K562 (cell line): ENCODE measurements at regions not wholly inside any gene's neighbourhood (a gene's known extent, or its start where the extent isn't known, plus 50 kb on each side); places are given as distances from the start of the nearest gene placed in this dataset.

Experiments used
- ATAC-seq: fragments of 200-7000 bp; cut with Tn5 transposase; 3 replicates; pipeline ENCODE4 v1.9.1; 2020; ENCODE audit warnings: moderate library complexity
- BruUV-seq: library from RNA; stranded (reverse); fragments of 400-500 nt; replicated peaks from 2 replicates; lab custom pipeline; 2021; lab: Mats Ljungman, UMichigan
- CTCF ChIA-PET: fragments of 300-600 bp; formaldehyde crosslinking; extraction: SDS; loops from one replicate; lab custom pipeline; 2021; ENCODE audit warnings: low intra/inter-chr PET ratio; lab: Yijun Ruan, JAX
- POLR2A ChIA-PET: fragments of 300-600, 350-650 bp; sonication (Branson Sonifier 250); formaldehyde crosslinking; extraction: SDS; loops from one replicate; lab custom pipeline; 2021; ENCODE audit warnings: antibody characterized with exemption, inconsistent platforms; lab: Yijun Ruan, JAX
- DNase-seq, 4 experiments: peaks; one replicate each; pipeline versions ENCODE4 v3.0.0 to v3.0.0-alpha.2; 2011 to 2018; ENCODE audit warnings: low spot score in 3 of 4, mixed read lengths in 3 of 4; ENCODE audit errors: extremely low read depth in 1 of 4
- FAIRE-seq: peaks from 2 replicates; lab custom pipeline; 2011; peaks lifted over from hg19 to GRCh38; lab: Jason Lieb, UNC
- H2AFZ ChIP-seq: 2 replicates; pipeline ENCODE4 v1.6.0; 2011; ENCODE audit warnings: low read depth, low read length, control low read depth, inconsistent platforms
- H3K27ac ChIP-seq: fragments of 200-600 bp; 3 replicates; pipeline ENCODE4 v1.8.0; 2011; ENCODE audit warnings: low read depth, mild to moderate bottlenecking, control low read depth, inconsistent platforms, low read length, moderate library complexity, mixed read lengths; ENCODE audit errors: extremely low read depth
- H3K27me3 ChIP-seq, 2 experiments: fragments of 300-600 bp in 1 of 2; 2 replicates in 1 of 2; 3 replicates in 1 of 2; pipeline versions ENCODE4 v1.6.0 to v1.8.0; 2011; ENCODE audit warnings: inconsistent platforms in 2 of 2, low read length in 2 of 2, mild to moderate bottlenecking in 1 of 2, mixed read lengths in 1 of 2, moderate library complexity in 1 of 2; ENCODE audit not compliant: control insufficient read depth in 2 of 2, insufficient read depth in 2 of 2
- H3K36me3 ChIP-seq: fragments of 300-600 bp; 3 replicates; pipeline ENCODE4 v1.8.0; 2011; ENCODE audit warnings: mild to moderate bottlenecking, low read length, inconsistent platforms; ENCODE audit not compliant: control insufficient read depth, insufficient read depth
- H3K4me1 ChIP-seq, 2 experiments: fragments of 200-600 bp in 1 of 2; replicated peaks in 1 of 2; 2 replicates in 1 of 2; 3 replicates in 1 of 2; pipeline versions ENCODE4 v1.5.1 to v1.8.0; 2011; ENCODE audit warnings: inconsistent platforms in 2 of 2, low read length in 2 of 2, mild to moderate bottlenecking in 1 of 2, mixed read lengths in 1 of 2, moderate library complexity in 1 of 2; ENCODE audit not compliant: control insufficient read depth in 2 of 2, insufficient read depth in 2 of 2
- H3K4me2 ChIP-seq: 2 replicates; pipeline ENCODE4 v1.6.1; 2011; ENCODE audit warnings: low read length, control low read depth, inconsistent platforms, mixed read lengths; ENCODE audit not compliant: insufficient read depth
- H3K4me3 ChIP-seq: fragments of 200-600 bp; sonication (generic), shearing (Covaris generic); 2 replicates; pipeline ENCODE4 v1.5.1; 2016; ENCODE audit warnings: control low read depth, inconsistent platforms
- H3K79me2 ChIP-seq: fragments of 200-600 bp; 3 replicates; pipeline ENCODE4 v1.8.0; 2011; ENCODE audit warnings: low read length, inconsistent platforms; ENCODE audit not compliant: control insufficient read depth, insufficient read depth
- H3K9ac ChIP-seq, 2 experiments: 2 replicates each; pipeline versions ENCODE4 v1.6.0 to v1.6.1; 2011; ENCODE audit warnings: low read depth in 2 of 2, low read length in 2 of 2, control low read depth in 1 of 2, inconsistent platforms in 1 of 2, mild to moderate bottlenecking in 1 of 2, mixed read lengths in 1 of 2; ENCODE audit not compliant: insufficient read depth in 1 of 2
- H3K9me1 ChIP-seq: one replicate; pipeline ENCODE4 v1.6.0; 2011; ENCODE audit warnings: inconsistent platforms, mild to moderate bottlenecking, low read length, moderate library complexity; ENCODE audit not compliant: control insufficient read depth, insufficient read depth
- H3K9me3 ChIP-seq: replicated peaks from 2 replicates; pipeline ENCODE4 v1.5.1; 2011; ENCODE audit warnings: low read depth, low read length, inconsistent platforms; ENCODE audit not compliant: control insufficient read depth, insufficient read depth
- H4K20me1 ChIP-seq: replicated peaks from 2 replicates; pipeline ENCODE4 v1.6.1; 2011; ENCODE audit warnings: low read length, inconsistent platforms, mixed read lengths; ENCODE audit not compliant: control insufficient read depth, insufficient read depth
- ARID1B ChIP-seq: fragments of 450-650 bp; IDR thresholded peaks from 2 replicates; pipeline ENCODE4 v1.6.1; 2016; ENCODE audit warnings: antibody characterized with exemption, mild to moderate bottlenecking, inconsistent platforms
- CBFB ChIP-seq: sonication (generic); formaldehyde crosslinking; IDR thresholded peaks from 2 replicates; pipeline ENCODE4 v1.4.0; 2020; ENCODE audit warnings: mild to moderate bottlenecking, missing genetic modification reagents
- CHD2 ChIP-seq: IDR thresholded peaks from 2 replicates; pipeline ENCODE4 v1.6.1; 2011; ENCODE audit warnings: low read depth, low read length
- HMG20A ChIP-seq: fragments of 450-650 bp; formaldehyde crosslinking; conservative IDR thresholded peaks from 2 replicates; pipeline ENCODE4 v1.4.0; 2020; ENCODE audit warnings: mild to moderate bottlenecking, mixed read lengths
- JUND ChIP-seq, 2 experiments: IDR thresholded peaks; 2 replicates in 1 of 2; 3 replicates in 1 of 2; pipeline ENCODE4 v1.6.1; 2011; ENCODE audit warnings: borderline replicate concordance in 2 of 2, low read depth in 2 of 2, low read length in 2 of 2, improper control_type of control experiment in 1 of 2, missing biosample characterization in 1 of 2, missing genetic modification characterization in 1 of 2, missing genetic modification reagents in 1 of 2
- KLF1 ChIP-seq: fragments of 450-650 bp; IDR thresholded peaks from 2 replicates; pipeline ENCODE4 v1.6.1; 2016; ENCODE audit warnings: missing genetic modification characterization, missing compliant biosample characterization
- MAFK ChIP-seq: IDR thresholded peaks from 2 replicates; pipeline ENCODE4 v1.6.1; 2011; ENCODE audit warnings: low read length, improper control_type of control experiment
- MIER1 ChIP-seq: fragments of 450-650 bp; IDR thresholded peaks from 2 replicates; pipeline ENCODE4 v1.6.1; 2016; ENCODE audit warnings: antibody characterized with exemption, mild to moderate bottlenecking, low read depth
- NUFIP1 ChIP-seq: fragments of 450-650 bp; IDR thresholded peaks from 2 replicates; pipeline ENCODE4 v1.6.1; 2018; ENCODE audit not compliant: partially characterized antibody
- PTRF ChIP-seq: fragments of 450-650 bp; IDR thresholded peaks from 2 replicates; pipeline ENCODE4 v1.6.1; 2016; ENCODE audit warnings: mild to moderate bottlenecking, missing genetic modification characterization, missing compliant biosample characterization
- PURB ChIP-seq: sonication (generic); formaldehyde crosslinking; IDR thresholded peaks from 2 replicates; pipeline ENCODE4 v1.9.0; 2021; ENCODE audit warnings: low read depth, mild to moderate bottlenecking, missing genetic modification reagents
- SP2 ChIP-seq: IDR thresholded peaks from 2 replicates; pipeline ENCODE4 v1.6.1; 2011; ENCODE audit warnings: mild to moderate bottlenecking, low read depth, low read length, moderate library complexity; ENCODE audit not compliant: poor library complexity, severe bottlenecking; ENCODE audit errors: extremely low read depth
- ZBTB2 ChIP-seq: fragments of 450-650 bp; IDR thresholded peaks from 2 replicates; pipeline ENCODE4 v1.6.1; 2016; ENCODE audit warnings: antibody characterized with exemption
- ZNF146 ChIP-seq: IDR thresholded peaks from one replicate; pipeline ENCODE4 v1.6.1; 2018; ENCODE audit warnings: missing compliant biosample characterization; ENCODE audit not compliant: unreplicated experiment
- ZNF316 ChIP-seq: fragments of 450-650 bp; IDR thresholded peaks from 2 replicates; pipeline ENCODE4 v1.6.1; 2016
- ZNF584 ChIP-seq: fragments of 200-800 bp; sonication (Bioruptor generic); IDR thresholded peaks from 2 replicates; pipeline ENCODE4 v1.6.1; 2016; ENCODE audit warnings: low read depth, mild to moderate bottlenecking, missing genetic modification characterization, missing compliant biosample characterization
- ZNF586 ChIP-seq: fragments of 450-650 bp; formaldehyde crosslinking; conservative IDR thresholded peaks from 2 replicates; pipeline ENCODE4 v1.4.0; 2020; ENCODE audit warnings: mild to moderate bottlenecking, moderate library complexity
- ZNF696 ChIP-seq: fragments of 250-450 bp; sonication (Bioruptor Pico); conservative IDR thresholded peaks from 2 replicates; pipeline ENCODE4 v1.4.0; 2020; ENCODE audit warnings: mild to moderate bottlenecking, moderate library complexity
- ZNF79 ChIP-seq: fragments of 250-450 bp; sonication (Bioruptor Pico); IDR thresholded peaks from 2 replicates; pipeline ENCODE4 v1.4.0; 2020; ENCODE audit warnings: low read depth, mild to moderate bottlenecking, moderate library complexity
- WGBS: fragments of 100-300 bp; shearing (Covaris generic); methylation state at CpG from one replicate; pipeline ENCODE4 v1.1.6; 2016; ENCODE audit warnings: low coverage, mixed read lengths; ENCODE audit not compliant: insufficient coverage; ENCODE audit errors: missing lambda C conversion rate; 5-methylcytosine and 5-hydroxymethylcytosine counted together
- in situ Hi-C: fragments of 300-500 bp; cut with MboI; formaldehyde crosslinking; loops from 4 replicates; pipeline ENCODE4 v1.15.0; 2018; ENCODE audit warnings: inconsistent platforms, mixed read lengths
- intact Hi-C: fragments of 100-400 bp; cut with micrococcal nuclease; formaldehyde crosslinking; loops from 2 replicates; pipeline ENCODE4 v1.14.2; 2022
- TF ChIP-seq, protein P1 (sequence below): conservative IDR thresholded peaks from 2 replicates; pipeline ENCODE4 v1.6.1; 2011; ENCODE audit warnings: low read depth, mild to moderate bottlenecking, low read length; ENCODE audit not compliant: control insufficient read depth

DNA sequence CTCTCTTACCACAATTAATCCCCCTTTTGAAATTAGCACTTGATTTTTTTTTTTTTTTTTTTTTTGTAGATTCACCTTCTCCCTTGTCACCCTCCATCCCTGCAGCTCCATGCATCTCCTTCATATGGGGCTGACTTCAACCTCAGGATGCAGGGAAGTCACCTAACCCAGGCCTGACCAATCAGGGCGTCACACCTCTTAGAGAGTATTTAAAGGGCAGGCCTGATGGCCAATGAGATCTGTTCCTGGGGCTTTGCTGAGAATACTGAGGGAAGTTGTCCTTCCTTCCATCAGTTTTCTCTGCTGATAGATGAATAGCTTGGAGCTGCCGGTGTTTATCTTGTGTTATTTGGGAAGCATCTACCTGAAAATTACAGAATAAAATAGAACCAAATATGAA lies 1104.7 kb upstream of the TMEM132C start (continued):
- TF ChIP-seq ZBTB2 (no peak), ZNF146 (CRISPR knock-in tag) (no peak), SP2 (peak; percentile 37), ZNF316 (no peak), ARID1B (no peak), PTRF (tag) (no peak), CHD2 (peak; percentile 22; the same call in 1 of the 2 replicates), ZNF586 (no peak)

DNA sequence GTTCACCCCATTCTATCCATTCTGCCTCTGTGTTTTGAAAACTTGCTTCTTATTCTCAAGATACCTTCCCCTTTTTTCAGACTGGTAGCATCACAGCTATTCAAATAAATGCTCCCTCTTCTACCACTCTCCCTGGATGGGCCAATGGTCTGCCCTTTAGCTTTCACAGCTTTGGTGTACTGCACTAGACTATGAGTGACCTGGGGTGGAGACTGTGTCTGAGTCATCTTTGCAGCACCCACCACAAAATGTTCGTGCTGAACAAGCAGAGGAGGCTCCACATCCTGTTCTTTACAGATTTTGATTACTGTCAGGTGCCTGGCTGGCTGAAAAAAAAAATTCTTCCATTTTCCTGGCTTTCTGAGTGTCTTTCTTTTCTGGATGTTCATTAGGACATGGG lies 1104.1 kb upstream of the TMEM132C start:
- H3K27me3 ChIP-seq = no peaks in the 10 kb centered on the region
- WGBS = 0% methylated on average over 1 of the region's 1 CpG
- CTCF ChIA-PET = no interaction called here
- ATAC-seq (peak; percentile 55), DNase-seq (peak; percentile 22 to 79 (median 42)), FAIRE-seq (peak; percentile 81)
- peak overlapping the region; percentile 17 for H3K4me2 ChIP-seq
- peak overlapping the region; percentile 44; the same call in 2 of the 3 replicates for H3K27ac ChIP-seq
- in situ Hi-C loops (no loop called here), intact Hi-C loops (loop anchor here (5.0 kb wide), 1 partner anchor 119 kb away; no protein-coding TSS in a partner anchor)
- H3K4me1 ChIP-seq = peaks cover 16 to 39% of the 10 kb centered on the region in 2 experiments
- H2AFZ ChIP-seq = no peak overlapping the region
- no peaks in the 10 kb centered on the region for H3K9me3 ChIP-seq
- H3K9me1 ChIP-seq = no peaks in the 10 kb centered on the region
- H3K36me3 ChIP-seq = peaks cover 27% of the 10 kb centered on the region
- POLR2A ChIA-PET = interaction anchor here (0.6 to 1.3 kb wide), 6 partner anchors 9 to 1798 kb away, joined by 3 to 5 read pairs (median 4); no protein-coding TSS in a partner anchor
- BruUV-seq = no TSS peak
- H4K20me1 ChIP-seq = no peaks in the 10 kb centered on the region
- H3K9ac ChIP-seq = no peak overlapping the region
- H3K4me3 ChIP-seq = no peak overlapping the region
- peaks cover 34% of the 10 kb centered on the region for H3K79me2 ChIP-seq
- no peak for TF ChIP-seq KLF1 (tag)
- TF ChIP-seq PURB (CRISPR knock-in tag) = no peak
- no peak for TF ChIP-seq ZNF79 (CRISPR knock-in tag)
- no peak for TF ChIP-seq CBFB (CRISPR knock-in tag)
- 0 out of 2 replicates have a peak, but pooled peaks have one; percentile 23 for TF ChIP-seq MAFK
- TF ChIP-seq, protein P1, sequence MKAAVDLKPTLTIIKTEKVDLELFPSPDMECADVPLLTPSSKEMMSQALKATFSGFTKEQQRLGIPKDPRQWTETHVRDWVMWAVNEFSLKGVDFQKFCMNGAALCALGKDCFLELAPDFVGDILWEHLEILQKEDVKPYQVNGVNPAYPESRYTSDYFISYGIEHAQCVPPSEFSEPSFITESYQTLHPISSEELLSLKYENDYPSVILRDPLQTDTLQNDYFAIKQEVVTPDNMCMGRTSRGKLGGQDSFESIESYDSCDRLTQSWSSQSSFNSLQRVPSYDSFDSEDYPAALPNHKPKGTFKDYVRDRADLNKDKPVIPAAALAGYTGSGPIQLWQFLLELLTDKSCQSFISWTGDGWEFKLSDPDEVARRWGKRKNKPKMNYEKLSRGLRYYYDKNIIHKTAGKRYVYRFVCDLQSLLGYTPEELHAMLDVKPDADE = no peak
- TF ChIP-seq ZNF696 = no peak
- no peak for TF ChIP-seq HMG20A
- no peak for TF ChIP-seq NUFIP1
- peak; percentile 93 for TF ChIP-seq JUND (IDR thresholded peaks at IDR 0.05; ENCODE audit: borderline replicate concordance, low read depth, low read length)
- peak; percentile 73; the same call in 1 of the 3 replicates for TF ChIP-seq JUND (tag; IDR thresholded peaks at IDR 0.05; ENCODE audit: borderline replicate concordance, low read depth, low read length)
- no peak for TF ChIP-seq ZNF584 (CRISPR knock-in tag)
- TF ChIP-seq MIER1 = no peak
